ENCODE measurements at regions not wholly inside any gene's neighbourhood (a gene's known extent, or its start where the extent isn't known, plus 50 kb on each side); places are given as distances from the start of the nearest gene placed in this dataset.

GRCh38 chr6:137655291-137655690 is 161.1 kb upstream of the OLIG3 start:
- DNase-seq (ENCODE audit: low read depth), result no peak
- TF ChIP-seq, protein P1, sequence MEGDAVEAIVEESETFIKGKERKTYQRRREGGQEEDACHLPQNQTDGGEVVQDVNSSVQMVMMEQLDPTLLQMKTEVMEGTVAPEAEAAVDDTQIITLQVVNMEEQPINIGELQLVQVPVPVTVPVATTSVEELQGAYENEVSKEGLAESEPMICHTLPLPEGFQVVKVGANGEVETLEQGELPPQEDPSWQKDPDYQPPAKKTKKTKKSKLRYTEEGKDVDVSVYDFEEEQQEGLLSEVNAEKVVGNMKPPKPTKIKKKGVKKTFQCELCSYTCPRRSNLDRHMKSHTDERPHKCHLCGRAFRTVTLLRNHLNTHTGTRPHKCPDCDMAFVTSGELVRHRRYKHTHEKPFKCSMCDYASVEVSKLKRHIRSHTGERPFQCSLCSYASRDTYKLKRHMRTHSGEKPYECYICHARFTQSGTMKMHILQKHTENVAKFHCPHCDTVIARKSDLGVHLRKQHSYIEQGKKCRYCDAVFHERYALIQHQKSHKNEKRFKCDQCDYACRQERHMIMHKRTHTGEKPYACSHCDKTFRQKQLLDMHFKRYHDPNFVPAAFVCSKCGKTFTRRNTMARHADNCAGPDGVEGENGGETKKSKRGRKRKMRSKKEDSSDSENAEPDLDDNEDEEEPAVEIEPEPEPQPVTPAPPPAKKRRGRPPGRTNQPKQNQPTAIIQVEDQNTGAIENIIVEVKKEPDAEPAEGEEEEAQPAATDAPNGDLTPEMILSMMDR (conservative IDR thresholded peaks at IDR 0.05; ENCODE audit: low read depth, low read length), result no peak
- no peak overlapping the region for H3K4me3 ChIP-seq (ENCODE audit: low read length)

DNA sequence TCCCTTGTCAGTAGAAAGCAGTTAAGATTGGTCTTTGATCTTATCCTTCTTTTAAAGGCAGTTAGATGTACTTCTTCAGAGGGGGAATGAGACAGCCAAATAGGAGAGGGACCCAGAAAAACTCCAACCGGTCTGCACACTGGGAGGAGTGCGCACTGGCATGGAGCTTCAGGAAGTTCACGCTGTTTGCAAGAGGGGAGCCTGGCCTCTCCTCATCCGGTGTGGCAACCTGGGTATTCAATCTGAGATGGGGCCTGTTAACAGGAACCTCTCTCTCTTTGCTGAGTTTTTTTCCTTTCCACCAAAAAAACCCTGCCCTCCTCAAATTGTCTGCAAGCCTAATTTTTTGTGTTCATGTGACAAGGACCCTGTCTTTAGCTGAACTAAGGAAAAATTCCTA is 162.5 kb upstream of the OLIG3 start:
- no peak for DNase-seq (ENCODE audit: low read depth)
- TF ChIP-seq, protein P1 (conservative IDR thresholded peaks at IDR 0.05; ENCODE audit: low read depth, low read length), result no peak
- no peak overlapping the region for H3K4me3 ChIP-seq (ENCODE audit: low read length)

DNA sequence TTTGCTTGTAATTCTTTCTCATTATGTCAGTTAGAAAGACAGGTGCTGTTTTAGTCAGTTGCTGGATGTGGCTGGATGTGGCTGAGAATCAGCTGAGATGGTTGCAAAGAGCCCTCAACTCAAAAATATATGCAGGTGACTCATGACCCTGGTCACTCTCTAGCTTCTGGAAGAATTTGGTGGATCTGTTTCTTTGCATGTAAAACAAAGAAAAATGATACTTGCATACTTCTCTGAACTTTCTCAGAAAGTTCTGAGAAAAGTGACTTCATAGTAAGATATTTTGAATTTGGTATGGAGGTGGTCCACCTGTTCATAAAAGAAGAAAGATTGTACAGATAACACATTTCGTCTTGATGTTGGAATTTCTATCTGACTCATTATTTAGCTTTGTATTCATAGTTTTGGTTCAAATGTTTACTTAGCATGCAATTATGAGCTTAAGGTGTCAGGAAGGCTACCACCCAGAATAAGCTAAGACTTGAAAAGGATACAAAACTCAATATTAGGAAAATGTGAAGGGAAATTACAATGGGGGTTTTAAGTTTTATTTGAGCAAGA is 163.2 kb upstream of the OLIG3 start:
- DNase-seq (ENCODE audit: low read depth), result no peak
- TF ChIP-seq, protein P1 (conservative IDR thresholded peaks at IDR 0.05; ENCODE audit: low read depth, low read length), result no peak
- H3K4me3 ChIP-seq (ENCODE audit: low read length), result no peak overlapping the region

- DNase-seq (ENCODE audit: low read depth), result no peak
- TF ChIP-seq, protein P1 (conservative IDR thresholded peaks at IDR 0.05; ENCODE audit: low read depth, low read length), result no peak
- no peak overlapping the region for H3K4me3 ChIP-seq (ENCODE audit: low read length)
Measured at GRCh38 chr6:137658287-137658686, 164.1 kb upstream of the OLIG3 start.

DNA sequence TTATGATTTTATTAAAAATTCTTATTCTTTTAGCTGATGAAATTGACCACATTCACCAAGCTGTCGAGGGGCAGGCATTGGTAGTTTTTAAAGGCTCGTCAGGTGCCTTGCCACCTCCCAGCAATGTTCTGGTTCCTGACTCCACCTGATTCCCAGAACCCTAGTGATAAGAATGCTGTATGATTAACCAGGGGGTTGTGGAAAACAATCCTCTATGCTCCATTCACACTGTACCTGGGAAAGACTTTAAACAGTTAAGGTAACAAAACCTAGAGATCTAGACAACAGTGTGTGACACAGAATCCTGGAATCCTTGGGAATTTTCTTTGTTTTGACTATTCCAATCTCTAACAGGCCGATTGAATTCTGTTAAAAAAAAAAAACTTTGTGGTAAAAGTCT is 165.7 kb upstream of the OLIG3 start:
- DNase-seq (ENCODE audit: low read depth), result no peak
- no peak overlapping the region for H3K4me3 ChIP-seq (ENCODE audit: low read length)
- TF ChIP-seq, protein P1 (conservative IDR thresholded peaks at IDR 0.05; ENCODE audit: low read depth, low read length), result no peak

GRCh38 chr6:137660296-137660731 is 166.1 kb upstream of the OLIG3 start:
- H3K4me3 ChIP-seq (ENCODE audit: low read length), result no peak overlapping the region
- DNase-seq (ENCODE audit: low read depth), result no peak
- TF ChIP-seq, protein P1 (conservative IDR thresholded peaks at IDR 0.05; ENCODE audit: low read depth, low read length), result no peak

DNA sequence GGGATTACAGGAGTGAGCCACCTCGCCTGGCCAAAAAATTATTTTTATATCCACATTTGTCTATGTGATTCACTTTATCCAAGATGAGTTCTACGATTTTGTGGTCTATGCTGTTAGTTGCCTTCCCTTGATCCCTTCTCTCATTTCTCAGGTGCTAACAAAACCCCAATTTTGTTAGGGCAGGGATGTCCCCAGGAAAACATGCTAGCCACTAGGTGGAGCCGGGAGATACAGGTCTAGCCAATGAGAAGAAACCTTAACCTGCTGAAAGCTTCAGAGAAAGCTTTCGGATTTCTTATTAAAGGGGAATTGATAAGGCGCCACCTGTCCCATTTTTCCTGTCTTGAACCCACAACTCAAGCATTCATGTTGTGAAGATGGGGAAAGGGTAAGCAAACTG is 167.4 kb upstream of the OLIG3 start:
- DNase-seq (ENCODE audit: low read depth), result no peak
- no peak overlapping the region for H3K4me3 ChIP-seq (ENCODE audit: low read length)
- TF ChIP-seq, protein P1 (conservative IDR thresholded peaks at IDR 0.05; ENCODE audit: low read depth, low read length), result peak; percentile 74

Data from retinal pigment epithelial cell (primary cell).